Endothelial cell of umbilical vein (primary cell): ENCODE measurements at regions not wholly inside any gene's neighbourhood (a gene's known extent, or its start where the extent isn't known, plus 50 kb on each side); places are given as distances from the start of the nearest gene placed in this dataset.

Experiments used
- BruUV-seq: library from RNA; stranded (reverse); fragments of 400-500 nt; replicated peaks from 2 replicates; lab custom pipeline; 2021; lab: Mats Ljungman, UMichigan
- CTCF ChIA-PET: fragments of 300-600, 350-600 bp; sonication (Branson Sonifier 250); formaldehyde crosslinking; loops from one replicate; lab custom pipeline; 2021; ENCODE audit warnings: antibody characterized with exemption, inconsistent platforms; lab: Charles Lee
- POLR2A ChIA-PET: fragments of 300-600, 350-600 bp; sonication (Branson Sonifier 250); formaldehyde crosslinking; loops from one replicate; lab custom pipeline; 2021; ENCODE audit warnings: antibody characterized with exemption, inconsistent platforms; lab: Charles Lee
- DNase-seq: peaks from one replicate; pipeline ENCODE4 v3.0.0-alpha.2; 2011; ENCODE audit warnings: low read depth, low spot score
- FAIRE-seq: peaks from 2 replicates; lab custom pipeline; 2011; peaks lifted over from hg19 to GRCh38; lab: Jason Lieb, UNC
- H2AFZ ChIP-seq: 2 replicates; pipeline ENCODE4 v1.6.0; 2012; ENCODE audit warnings: low read depth, low read length, control low read depth, inconsistent platforms
- H3K27ac ChIP-seq: 2 replicates; pipeline ENCODE4 v1.5.1; 2011; ENCODE audit warnings: low read depth, mild to moderate bottlenecking, control low read depth, low read length, moderate library complexity; ENCODE audit not compliant: insufficient read depth
- H3K27me3 ChIP-seq, 2 experiments: 2 replicates each; pipeline versions ENCODE4 v1.6.0 to v1.6.1; 2011; ENCODE audit warnings: low read length in 2 of 2, mixed read lengths in 1 of 2; ENCODE audit not compliant: control insufficient read depth in 2 of 2, insufficient read depth in 2 of 2
- H3K36me3 ChIP-seq, 2 experiments: 2 replicates in 1 of 2; 3 replicates in 1 of 2; pipeline ENCODE4 v1.5.1; 2011; ENCODE audit warnings: low read length in 2 of 2, mild to moderate bottlenecking in 1 of 2, moderate library complexity in 1 of 2; ENCODE audit not compliant: control insufficient read depth in 2 of 2, insufficient read depth in 2 of 2; ENCODE audit errors: extremely low read depth in 1 of 2
- H3K4me1 ChIP-seq: 3 replicates; pipeline ENCODE4 v1.5.1; 2011; ENCODE audit warnings: mild to moderate bottlenecking, low read length; ENCODE audit not compliant: control insufficient read depth, insufficient read depth; ENCODE audit errors: extremely low read depth
- H3K4me2 ChIP-seq: 2 replicates; pipeline ENCODE4 v1.6.1; 2011; ENCODE audit warnings: low read length, control low read depth, mixed read lengths; ENCODE audit not compliant: insufficient read depth
- H3K4me3 ChIP-seq, 3 experiments: fragments of 200-600 bp in 1 of 3; sonication (generic), shearing (Covaris generic) in 1 of 3; replicated peaks in 1 of 3; 2 replicates each; pipeline ENCODE4 v1.5.1; 2011 to 2016; ENCODE audit warnings: control low read depth in 3 of 3, low read length in 3 of 3, mild to moderate bottlenecking in 2 of 3, inconsistent platforms in 1 of 3, low read depth in 1 of 3, moderate library complexity in 1 of 3; ENCODE audit not compliant: insufficient read depth in 1 of 3
- H3K79me2 ChIP-seq: 2 replicates; pipeline ENCODE4 v1.6.0; 2012; ENCODE audit warnings: low read length, inconsistent platforms; ENCODE audit not compliant: control insufficient read depth, insufficient read depth
- H3K9ac ChIP-seq: replicated peaks from 2 replicates; pipeline ENCODE3; 2011; ENCODE audit warnings: low read length, control low read depth; ENCODE audit not compliant: insufficient read depth; ENCODE audit errors: extremely low read depth
- H3K9me1 ChIP-seq: replicated peaks from 3 replicates; pipeline ENCODE4 v1.6.0; 2011; ENCODE audit warnings: mild to moderate bottlenecking, low read length; ENCODE audit not compliant: control insufficient read depth, insufficient read depth; ENCODE audit errors: extremely low read depth
- H3K9me3 ChIP-seq: replicated peaks from 2 replicates; pipeline ENCODE4 v1.5.1; 2012; ENCODE audit warnings: low read length, inconsistent platforms; ENCODE audit not compliant: control insufficient read depth, insufficient read depth
- H4K20me1 ChIP-seq: replicated peaks from 2 replicates; pipeline ENCODE3; 2011; ENCODE audit warnings: mild to moderate bottlenecking, low read length; ENCODE audit not compliant: control insufficient read depth, insufficient read depth; ENCODE audit errors: extremely low read depth
- EZH2 ChIP-seq: IDR thresholded peaks from 2 replicates; pipeline ENCODE4 v1.6.1; 2012; ENCODE audit warnings: borderline replicate concordance, low read depth, mild to moderate bottlenecking, moderate library complexity, low read length, inconsistent platforms; ENCODE audit not compliant: severe bottlenecking
- FOS ChIP-seq: IDR thresholded peaks from 2 replicates; pipeline ENCODE4 v1.6.1; 2011; ENCODE audit warnings: mild to moderate bottlenecking, low read length, moderate library complexity, borderline replicate concordance; ENCODE audit not compliant: insufficient read depth
- GATA2 ChIP-seq: IDR thresholded peaks from 2 replicates; pipeline ENCODE4 v1.7.0; 2011; ENCODE audit warnings: low read depth, mild to moderate bottlenecking, moderate library complexity, mixed read lengths, low read length; ENCODE audit not compliant: insufficient read length, insufficient read depth
- JUN ChIP-seq: IDR thresholded peaks from 2 replicates; pipeline ENCODE4 v1.6.1; 2011; ENCODE audit warnings: borderline replicate concordance, low read depth; ENCODE audit not compliant: insufficient read length, insufficient read depth
- MYC ChIP-seq: IDR thresholded peaks from one replicate; pipeline ENCODE4 v1.6.1; 2011; ENCODE audit warnings: mild to moderate bottlenecking, low read depth, low read length
- POLR2A ChIP-seq: IDR thresholded peaks from 2 replicates; pipeline ENCODE4 v1.6.1; 2012; ENCODE audit warnings: low read depth, mild to moderate bottlenecking, control low read depth, low read length
- POLR2AphosphoS5 ChIP-seq: IDR thresholded peaks from 2 replicates; pipeline ENCODE4 v1.6.1; 2012; ENCODE audit warnings: low read depth, mild to moderate bottlenecking, control low read depth, low read length, moderate library complexity; ENCODE audit not compliant: insufficient read depth
- dilution Hi-C: fragments of 300-500 bp; cut with MboI; formaldehyde crosslinking; loops from one replicate; pipeline ENCODE4 v1.15.0; 2019; ENCODE audit warnings: low sequenced_read_pairs; ENCODE audit not compliant: extremely low pct_ligation_motif_present
- intact Hi-C: fragments of 100-400 bp; cut with micrococcal nuclease; formaldehyde crosslinking; loops from one replicate; pipeline ENCODE4 v1.10.0; 2022
- TF ChIP-seq, protein P1 (sequence below): IDR thresholded peaks from 2 replicates; pipeline ENCODE4 v1.6.1; 2011; ENCODE audit not compliant: insufficient read depth, insufficient read length
- TF ChIP-seq, protein P2 (sequence below), 2 donors: IDR thresholded peaks; 1 replicate in 1 of 2; 2 replicates in 1 of 2; pipeline ENCODE4 v1.5.1; 2011; ENCODE audit warnings: low read length in 2 of 2, mild to moderate bottlenecking in 2 of 2, moderate library complexity in 2 of 2, control low read depth in 1 of 2, inconsistent platforms in 1 of 2, low read depth in 1 of 2; ENCODE audit not compliant: insufficient read depth in 1 of 2; ENCODE audit errors: extremely low read depth in 1 of 2

DNA sequence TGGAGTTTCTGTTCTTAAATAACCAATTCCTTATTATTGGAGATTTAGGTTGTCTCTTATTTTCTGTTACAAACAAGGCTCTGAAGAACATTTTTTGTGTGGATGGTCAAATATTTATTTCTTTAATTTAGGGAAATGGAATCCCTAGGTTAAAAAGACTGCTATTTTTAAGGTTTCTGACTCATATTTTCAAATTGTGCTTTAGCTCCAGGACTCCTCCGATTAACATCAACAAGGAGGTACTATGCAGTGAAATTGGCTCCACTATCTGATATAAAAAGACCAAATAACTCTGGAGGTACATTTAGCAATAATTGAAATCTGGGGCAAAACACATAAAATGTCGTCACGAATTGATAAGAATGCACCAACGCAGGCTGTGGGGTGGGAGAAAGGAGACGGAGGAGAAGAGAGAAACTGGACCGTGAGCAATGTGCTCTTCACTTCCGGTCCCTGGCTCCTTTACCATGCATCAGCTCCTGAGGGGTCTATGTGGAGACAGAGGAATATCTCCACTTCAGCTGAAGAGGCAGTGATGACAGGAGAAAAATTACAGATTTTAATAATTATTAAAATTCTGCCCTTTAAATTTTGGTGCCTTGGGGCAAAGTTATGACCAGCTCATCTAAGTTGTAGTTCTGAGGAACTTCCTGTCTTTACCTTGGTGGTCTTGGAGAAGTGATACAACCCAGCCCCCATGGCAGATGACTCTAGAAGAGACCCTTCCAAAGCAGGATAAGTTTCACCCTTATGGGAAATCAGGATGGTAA, 90.2 kb upstream of the BTG1 start:
- no peaks in the 10 kb centered on the region for H4K20me1 ChIP-seq
- H3K36me3 ChIP-seq: no peaks in the 10 kb centered on the region
- H3K9me1 ChIP-seq: no peaks in the 10 kb centered on the region
- H3K4me1 ChIP-seq: no peaks in the 10 kb centered on the region
- dilution Hi-C loops (no loop called here), intact Hi-C loops (no loop called here)
- no peak for TF ChIP-seq MYC
- no peak for TF ChIP-seq JUN
- no peak for TF ChIP-seq POLR2AphosphoS5
- TF ChIP-seq, protein P1, sequence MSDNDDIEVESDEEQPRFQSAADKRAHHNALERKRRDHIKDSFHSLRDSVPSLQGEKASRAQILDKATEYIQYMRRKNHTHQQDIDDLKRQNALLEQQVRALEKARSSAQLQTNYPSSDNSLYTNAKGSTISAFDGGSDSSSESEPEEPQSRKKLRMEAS: no peak
- no peak for TF ChIP-seq FOS
- no peak for TF ChIP-seq GATA2
- no peak for TF ChIP-seq EZH2
- TF ChIP-seq, protein P2, sequence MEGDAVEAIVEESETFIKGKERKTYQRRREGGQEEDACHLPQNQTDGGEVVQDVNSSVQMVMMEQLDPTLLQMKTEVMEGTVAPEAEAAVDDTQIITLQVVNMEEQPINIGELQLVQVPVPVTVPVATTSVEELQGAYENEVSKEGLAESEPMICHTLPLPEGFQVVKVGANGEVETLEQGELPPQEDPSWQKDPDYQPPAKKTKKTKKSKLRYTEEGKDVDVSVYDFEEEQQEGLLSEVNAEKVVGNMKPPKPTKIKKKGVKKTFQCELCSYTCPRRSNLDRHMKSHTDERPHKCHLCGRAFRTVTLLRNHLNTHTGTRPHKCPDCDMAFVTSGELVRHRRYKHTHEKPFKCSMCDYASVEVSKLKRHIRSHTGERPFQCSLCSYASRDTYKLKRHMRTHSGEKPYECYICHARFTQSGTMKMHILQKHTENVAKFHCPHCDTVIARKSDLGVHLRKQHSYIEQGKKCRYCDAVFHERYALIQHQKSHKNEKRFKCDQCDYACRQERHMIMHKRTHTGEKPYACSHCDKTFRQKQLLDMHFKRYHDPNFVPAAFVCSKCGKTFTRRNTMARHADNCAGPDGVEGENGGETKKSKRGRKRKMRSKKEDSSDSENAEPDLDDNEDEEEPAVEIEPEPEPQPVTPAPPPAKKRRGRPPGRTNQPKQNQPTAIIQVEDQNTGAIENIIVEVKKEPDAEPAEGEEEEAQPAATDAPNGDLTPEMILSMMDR (IDR thresholded peaks at IDR 0.05; ENCODE audit: extremely low read depth in 1 of 2, insufficient read depth in 1 of 2, low read depth in 1 of 2, low read length in 2 of 2): no peak
- no peak for TF ChIP-seq POLR2A
- H3K79me2 ChIP-seq: no peaks in the 10 kb centered on the region
- POLR2A ChIA-PET: no interaction called here
- no TSS peak for BruUV-seq
- H3K9me3 ChIP-seq: no peaks in the 10 kb centered on the region
- no peak overlapping the region for H2AFZ ChIP-seq
- CTCF ChIA-PET: interaction anchor here (1.0 kb wide), 1 partner anchor 15 kb away, joined by 3 read pairs; no protein-coding TSS in a partner anchor
- H3K9ac ChIP-seq: no peak overlapping the region
- no peaks in the 10 kb centered on the region for H3K27me3 ChIP-seq
- no peak overlapping the region for H3K4me3 ChIP-seq
- DNase-seq (no peak), FAIRE-seq (no peak)
- no peak overlapping the region for H3K27ac ChIP-seq
- H3K4me2 ChIP-seq: no peak overlapping the region
